A673 (cell line): ENCODE measurements at regions not wholly inside any gene's neighbourhood (a gene's known extent, or its start where the extent isn't known, plus 50 kb on each side); places are given as distances from the start of the nearest gene placed in this dataset.

Experiments used
- BruUV-seq: library from RNA; stranded (reverse); fragments of 400-500 nt; replicated peaks from 2 replicates; lab custom pipeline; 2021; lab: Mats Ljungman, UMichigan
- CTCF ChIA-PET: fragments of 300-600 bp; sonication (Branson Sonifier 250); formaldehyde crosslinking; loops from one replicate; lab custom pipeline; 2022; ENCODE audit warnings: antibody characterized with exemption; lab: Charles Lee
- POLR2A ChIA-PET: fragments of 300-600 bp; sonication (Branson Sonifier 250); formaldehyde crosslinking; loops from one replicate; lab custom pipeline; 2022; ENCODE audit warnings: antibody characterized with exemption; ENCODE audit not compliant: low non-redundant PET; lab: Charles Lee
- DNase-seq: peaks from one replicate; pipeline ENCODE4 v3.0.0-alpha.2; 2015; ENCODE audit warnings: low spot score
- H3K27ac ChIP-seq: fragments of 200-600 bp; sonication (generic); 2 replicates; pipeline ENCODE4 v1.5.1; 2016; ENCODE audit warnings: mixed run types, low read depth, mild to moderate bottlenecking, mixed read lengths, antibody characterized with exemption, low read length; ENCODE audit not compliant: poor library complexity, severe bottlenecking
- H3K27me3 ChIP-seq: fragments of 200-600 bp; sonication (generic); replicated peaks from 2 replicates; pipeline ENCODE4 v1.6.1; 2017; ENCODE audit warnings: mixed run types, low read depth, mild to moderate bottlenecking, mixed read lengths, antibody characterized with exemption, low read length; ENCODE audit not compliant: insufficient read depth, poor library complexity
- H3K36me3 ChIP-seq: fragments of 200-600 bp; sonication (generic); 2 replicates; pipeline ENCODE4 v1.6.1; 2016; ENCODE audit warnings: mixed run types, mild to moderate bottlenecking, mixed read lengths, antibody characterized with exemption, low read length; ENCODE audit not compliant: insufficient read depth, poor library complexity, severe bottlenecking
- H3K4me1 ChIP-seq: fragments of 200-600 bp; sonication (generic); 2 replicates; pipeline ENCODE4 v1.6.1; 2017; ENCODE audit warnings: mixed run types, mild to moderate bottlenecking, mixed read lengths, antibody characterized with exemption, low read length; ENCODE audit not compliant: insufficient read depth, poor library complexity, severe bottlenecking
- H3K4me3 ChIP-seq: fragments of 200-600 bp; sonication (generic); 2 replicates; pipeline ENCODE4 v1.5.1; 2016; ENCODE audit warnings: low read depth, mixed run types, mild to moderate bottlenecking, mixed read lengths, low read length; ENCODE audit not compliant: poor library complexity, severe bottlenecking
- H3K9me3 ChIP-seq: fragments of 200-600 bp; sonication (generic); 2 replicates; pipeline ENCODE4 v1.6.1; 2016; ENCODE audit warnings: mixed run types, low read depth, mild to moderate bottlenecking, mixed read lengths, antibody characterized with exemption, low read length; ENCODE audit not compliant: poor library complexity, severe bottlenecking
- EZH2 ChIP-seq: fragments of 200-600 bp; sonication (generic); IDR thresholded peaks from 2 replicates; pipeline ENCODE4 v1.6.1; 2017; ENCODE audit warnings: borderline replicate concordance, low read depth, mild to moderate bottlenecking, mixed read lengths, antibody characterized with exemption, low read length; ENCODE audit not compliant: poor library complexity, severe bottlenecking
- intact Hi-C: fragments of 100-400 bp; cut with micrococcal nuclease; formaldehyde crosslinking; loops from one replicate; pipeline ENCODE4 v1.10.0; 2022; ENCODE audit not compliant: unreplicated experiment
- TF ChIP-seq, protein P1 (sequence below): fragments of 300-800, 200-600 bp; sonication (generic); conservative IDR thresholded peaks from 2 replicates; pipeline ENCODE4 v1.5.1; 2017; ENCODE audit warnings: low read depth, mild to moderate bottlenecking, antibody characterized with exemption, low read length, moderate library complexity, mixed read lengths

- Histone ChIP-seq H3K4me1 (no peaks in the 10 kb centered on the region), H3K36me3 (no peaks in the 10 kb centered on the region), H3K27ac (no peak overlapping the region), H3K27me3 (no peaks in the 10 kb centered on the region), H3K4me3 (no peak overlapping the region), H3K9me3 (no peaks in the 10 kb centered on the region)
- ChIA-PET POLR2A (no interaction called here), CTCF (no interaction called here)
- no peak for DNase-seq
- TF ChIP-seq, protein P1, sequence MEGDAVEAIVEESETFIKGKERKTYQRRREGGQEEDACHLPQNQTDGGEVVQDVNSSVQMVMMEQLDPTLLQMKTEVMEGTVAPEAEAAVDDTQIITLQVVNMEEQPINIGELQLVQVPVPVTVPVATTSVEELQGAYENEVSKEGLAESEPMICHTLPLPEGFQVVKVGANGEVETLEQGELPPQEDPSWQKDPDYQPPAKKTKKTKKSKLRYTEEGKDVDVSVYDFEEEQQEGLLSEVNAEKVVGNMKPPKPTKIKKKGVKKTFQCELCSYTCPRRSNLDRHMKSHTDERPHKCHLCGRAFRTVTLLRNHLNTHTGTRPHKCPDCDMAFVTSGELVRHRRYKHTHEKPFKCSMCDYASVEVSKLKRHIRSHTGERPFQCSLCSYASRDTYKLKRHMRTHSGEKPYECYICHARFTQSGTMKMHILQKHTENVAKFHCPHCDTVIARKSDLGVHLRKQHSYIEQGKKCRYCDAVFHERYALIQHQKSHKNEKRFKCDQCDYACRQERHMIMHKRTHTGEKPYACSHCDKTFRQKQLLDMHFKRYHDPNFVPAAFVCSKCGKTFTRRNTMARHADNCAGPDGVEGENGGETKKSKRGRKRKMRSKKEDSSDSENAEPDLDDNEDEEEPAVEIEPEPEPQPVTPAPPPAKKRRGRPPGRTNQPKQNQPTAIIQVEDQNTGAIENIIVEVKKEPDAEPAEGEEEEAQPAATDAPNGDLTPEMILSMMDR = no peak
- TF ChIP-seq EZH2 = no peak
- no TSS peak for BruUV-seq
- intact Hi-C loops = no loop called here
Observed at GRCh38 chr10:107631876-107632275, 467.4 kb upstream of the SORCS1 start.

- H3K4me3 ChIP-seq = no peak overlapping the region
- H3K36me3 ChIP-seq = no peaks in the 10 kb centered on the region
- intact Hi-C loops = no loop called here
- ChIA-PET CTCF (no interaction called here), POLR2A (no interaction called here)
- BruUV-seq = no TSS peak
- H3K9me3 ChIP-seq = no peaks in the 10 kb centered on the region
- no peak overlapping the region for H3K27ac ChIP-seq
- no peak for TF ChIP-seq EZH2
- TF ChIP-seq, protein P1 = no peak
- no peaks in the 10 kb centered on the region for H3K27me3 ChIP-seq
- H3K4me1 ChIP-seq = no peaks in the 10 kb centered on the region
- no peak for DNase-seq
Observed at GRCh38 chr10:107626862-107627261, 462.4 kb upstream of the SORCS1 start.

DNA sequence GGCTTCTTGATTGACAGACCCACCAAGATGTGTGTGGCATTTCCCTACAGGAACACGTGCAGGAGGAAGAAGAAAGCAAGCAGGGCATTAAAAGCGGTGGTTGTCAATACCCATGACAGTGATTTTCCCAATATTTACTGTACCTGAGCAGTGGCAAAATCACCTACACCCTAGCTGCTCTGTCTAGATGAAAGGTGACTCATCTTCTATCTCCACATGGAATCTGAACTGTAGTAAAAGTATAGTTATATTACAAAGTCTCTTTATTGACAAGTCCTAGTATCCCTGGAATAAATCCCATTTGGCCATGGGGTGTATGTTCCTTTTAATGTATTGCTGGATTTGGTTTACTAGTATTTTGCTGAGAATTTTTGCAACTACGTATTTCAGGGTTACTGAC, 458.8 kb upstream of the SORCS1 start:
- Histone ChIP-seq H3K4me1 (no peaks in the 10 kb centered on the region), H3K27me3 (no peaks in the 10 kb centered on the region), H3K27ac (no peak overlapping the region), H3K9me3 (no peaks in the 10 kb centered on the region), H3K4me3 (no peak overlapping the region), H3K36me3 (no peaks in the 10 kb centered on the region)
- intact Hi-C loops = no loop called here
- BruUV-seq = no TSS peak
- TF ChIP-seq EZH2 = no peak
- TF ChIP-seq, protein P1 = no peak
- no peak for DNase-seq
- ChIA-PET POLR2A (no interaction called here), CTCF (no interaction called here)
